Cardiac fibroblast (primary cell): ENCODE measurements at regions not wholly inside any gene's neighbourhood (a gene's known extent, or its start where the extent isn't known, plus 50 kb on each side); places are given as distances from the start of the nearest gene placed in this dataset.
"Not testable (repeated sequence)": the region's sequence is repeated elsewhere in the genome, so short reads cannot be mapped to it uniquely, and the experiment has no call there.

Source experiments
- DNase-seq, 2 donors: peaks; one replicate each; pipeline versions ENCODE4 v3.0.0 to v3.0.0-alpha.2; 2010; ENCODE audit warnings: low read depth in 2 of 2
- H3K4me3 ChIP-seq, 2 donors: replicated peaks in 1 of 2; 1 replicate in 1 of 2; 2 replicates in 1 of 2; pipeline ENCODE4 v1.5.1; 2011; ENCODE audit warnings: low read depth in 2 of 2, low read length in 2 of 2, mild to moderate bottlenecking in 2 of 2, moderate library complexity in 1 of 2
- TF ChIP-seq, protein P1 (sequence below): IDR thresholded peaks from one replicate; pipeline ENCODE4 v1.5.1; 2011; ENCODE audit warnings: low read depth, mild to moderate bottlenecking, low read length, inconsistent platforms

GRCh38 chr21:23951251-23951650 is 1656.0 kb downstream of the MRPL39 start:
- TF ChIP-seq, protein P1, sequence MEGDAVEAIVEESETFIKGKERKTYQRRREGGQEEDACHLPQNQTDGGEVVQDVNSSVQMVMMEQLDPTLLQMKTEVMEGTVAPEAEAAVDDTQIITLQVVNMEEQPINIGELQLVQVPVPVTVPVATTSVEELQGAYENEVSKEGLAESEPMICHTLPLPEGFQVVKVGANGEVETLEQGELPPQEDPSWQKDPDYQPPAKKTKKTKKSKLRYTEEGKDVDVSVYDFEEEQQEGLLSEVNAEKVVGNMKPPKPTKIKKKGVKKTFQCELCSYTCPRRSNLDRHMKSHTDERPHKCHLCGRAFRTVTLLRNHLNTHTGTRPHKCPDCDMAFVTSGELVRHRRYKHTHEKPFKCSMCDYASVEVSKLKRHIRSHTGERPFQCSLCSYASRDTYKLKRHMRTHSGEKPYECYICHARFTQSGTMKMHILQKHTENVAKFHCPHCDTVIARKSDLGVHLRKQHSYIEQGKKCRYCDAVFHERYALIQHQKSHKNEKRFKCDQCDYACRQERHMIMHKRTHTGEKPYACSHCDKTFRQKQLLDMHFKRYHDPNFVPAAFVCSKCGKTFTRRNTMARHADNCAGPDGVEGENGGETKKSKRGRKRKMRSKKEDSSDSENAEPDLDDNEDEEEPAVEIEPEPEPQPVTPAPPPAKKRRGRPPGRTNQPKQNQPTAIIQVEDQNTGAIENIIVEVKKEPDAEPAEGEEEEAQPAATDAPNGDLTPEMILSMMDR: no peak
- H3K4me3 ChIP-seq: no peak overlapping the region
- DNase-seq: peak in 1 of 2 donors; percentile 30

DNA sequence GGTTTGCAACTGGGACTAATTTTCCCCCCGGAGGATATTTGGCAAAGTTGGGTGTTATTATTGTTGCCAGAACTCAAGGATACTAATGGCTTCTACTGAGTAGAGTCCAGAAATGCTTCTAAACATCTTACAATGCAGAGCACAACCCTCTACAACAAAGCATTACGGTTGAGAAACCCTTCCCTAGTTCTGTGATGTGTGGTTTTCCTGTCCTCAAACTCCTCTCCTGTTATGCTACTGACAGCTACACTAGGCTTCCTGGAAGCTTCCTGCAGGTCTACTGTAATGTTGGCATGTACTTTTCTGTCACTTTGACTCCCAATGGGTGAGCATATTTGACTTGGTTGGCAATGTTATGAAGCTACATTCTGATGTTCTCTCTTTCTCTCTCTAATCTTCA is 1656.9 kb downstream of the MRPL39 start:
- no peak for DNase-seq
- TF ChIP-seq, protein P1: no peak
- no peak overlapping the region for H3K4me3 ChIP-seq

DNA sequence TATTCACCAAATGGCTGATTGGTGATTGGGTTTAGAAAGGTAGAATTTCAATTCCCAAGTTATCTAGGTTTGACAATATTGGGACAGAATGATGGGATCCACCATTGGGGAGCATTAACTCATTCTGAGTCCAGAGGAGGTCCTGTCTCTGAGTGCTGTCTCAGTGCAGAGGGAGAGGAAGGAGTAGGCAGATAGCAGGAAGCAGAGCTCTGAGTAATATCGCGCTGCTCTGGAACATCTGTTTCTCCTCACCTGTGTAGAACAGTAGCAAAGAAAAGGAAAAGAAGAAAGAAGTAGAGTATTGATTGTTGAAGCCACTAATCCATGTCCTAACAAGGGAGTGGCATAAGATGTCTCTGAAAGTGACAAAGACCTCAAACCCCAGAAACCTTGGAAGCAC is 1657.8 kb downstream of the MRPL39 start:
- H3K4me3 ChIP-seq: no peak overlapping the region
- TF ChIP-seq, protein P1: no peak
- DNase-seq: no peak

DNA sequence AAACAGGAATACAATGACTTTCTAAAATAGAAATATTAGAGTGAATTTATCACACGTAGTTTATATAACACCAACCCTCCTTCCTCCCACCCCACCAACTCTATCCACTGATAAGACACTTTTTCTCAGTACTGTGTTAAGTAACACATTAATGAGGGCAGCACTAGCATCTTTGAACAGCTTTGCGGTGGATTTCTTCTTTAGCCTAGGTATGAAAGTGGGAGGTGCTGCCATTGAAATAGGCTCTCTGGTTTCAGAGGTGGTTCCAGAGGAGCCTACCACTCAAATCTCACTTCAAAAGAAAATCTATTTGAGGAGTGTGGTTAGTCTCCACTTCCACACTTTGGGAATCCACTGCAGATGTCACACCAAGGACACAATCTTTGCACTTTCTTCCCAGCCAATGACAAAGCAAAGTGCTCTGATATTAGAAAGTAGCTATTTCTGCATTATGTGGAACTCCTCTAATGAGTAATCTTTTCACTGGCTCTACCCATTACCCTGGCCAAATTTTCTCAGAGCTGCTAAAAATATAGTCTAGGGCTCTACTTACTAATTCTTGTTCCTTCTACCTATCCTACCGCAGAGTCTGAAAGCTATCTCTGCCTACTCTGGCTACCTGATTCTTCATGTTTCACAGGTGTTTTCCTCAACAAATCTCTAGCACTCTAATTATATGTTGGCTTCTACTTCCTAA is 1667.8 kb downstream of the MRPL39 start:
- no peak for DNase-seq
- TF ChIP-seq, protein P1: no peak
- no peak overlapping the region for H3K4me3 ChIP-seq

DNA sequence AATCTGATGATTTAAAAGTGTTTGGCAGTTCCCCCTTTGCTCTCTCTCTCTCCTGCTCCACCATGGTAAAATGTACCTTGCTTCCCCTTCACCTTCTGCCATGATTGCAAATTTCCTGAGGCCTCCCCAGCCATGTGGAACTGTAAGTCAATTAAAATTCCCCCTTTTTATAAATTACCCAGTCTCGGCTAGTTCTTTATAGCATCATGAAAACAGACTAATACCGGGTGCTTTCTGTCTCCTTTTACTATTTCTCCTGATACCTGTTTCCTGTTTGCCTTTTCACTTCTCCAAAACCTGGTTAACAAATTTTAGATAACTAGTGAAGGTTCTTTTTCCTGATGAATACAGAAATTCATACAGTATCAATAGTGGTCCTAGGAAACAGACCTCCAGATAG is 1670.3 kb downstream of the MRPL39 start:
- H3K4me3 ChIP-seq: no peak overlapping the region
- TF ChIP-seq, protein P1: no peak
- DNase-seq: no peak

DNA sequence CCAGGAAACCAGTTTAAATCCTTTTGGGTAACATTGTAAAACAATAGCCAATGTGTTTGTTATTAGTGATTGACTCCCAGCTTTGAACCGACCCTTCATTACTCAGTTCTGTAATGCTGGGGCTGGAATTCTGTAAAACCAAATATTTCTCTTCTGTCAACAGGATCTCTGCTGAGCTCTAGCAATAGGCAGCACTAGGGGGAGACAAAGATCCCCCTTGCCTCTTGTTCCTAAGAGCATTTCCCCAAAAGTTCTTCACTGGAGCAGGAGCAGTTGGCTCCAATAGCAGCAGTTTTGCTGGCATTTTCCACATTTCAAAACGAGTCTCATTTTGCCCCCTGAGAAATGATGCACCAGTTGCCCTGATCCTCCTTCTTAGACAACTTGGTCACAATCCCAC is 1671.1 kb downstream of the MRPL39 start:
- TF ChIP-seq, protein P1: peak; percentile 54
- no peak overlapping the region for H3K4me3 ChIP-seq
- peak; percentile 21 to 44 for DNase-seq

- DNase-seq: no peak
- TF ChIP-seq, protein P1: no peak
- no peak overlapping the region for H3K4me3 ChIP-seq
Observed at GRCh38 chr21:23930565-23930964, 1676.7 kb downstream of the MRPL39 start.

DNA sequence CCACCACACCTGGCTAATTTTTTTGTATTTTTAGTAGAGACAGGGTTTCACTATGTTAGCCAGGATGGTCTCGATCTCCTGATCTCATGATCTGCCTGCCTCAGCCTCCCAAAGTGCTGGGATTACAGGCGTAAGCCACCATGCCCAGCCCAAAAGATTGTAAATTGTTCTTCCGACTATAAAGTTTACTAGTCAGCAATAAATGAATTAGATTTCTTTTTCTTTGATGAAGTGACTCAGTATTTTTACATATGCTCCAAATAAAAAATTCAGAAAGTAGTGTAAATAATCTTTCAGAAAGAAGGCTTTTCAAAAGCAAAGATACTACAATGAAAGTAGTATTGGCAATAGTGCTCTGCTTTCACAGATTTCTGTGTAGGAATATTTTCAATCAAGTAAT is 1680.9 kb downstream of the MRPL39 start:
- not testable (repeated sequence) for DNase-seq, H3K4me3 ChIP-seq
